ENCODE measurements at regions not wholly inside any gene's neighbourhood (a gene's known extent, or its start where the extent isn't known, plus 50 kb on each side); places are given as distances from the start of the nearest gene placed in this dataset.

GRCh38 chr9:93859431-93860215 is 95.5 kb downstream of the BARX1 start:
- H3K4me3 Mint-ChIP-seq = no peak overlapping the region
- H3K27ac Mint-ChIP-seq = no peak overlapping the region
- no peak overlapping the region for H3K4me3 ChIP-seq (ENCODE audit: control extremely low read depth in 1 of 5, extremely low read depth in 1 of 5, insufficient read depth in 1 of 5, low read depth in 2 of 5, low read length in 4 of 5)
- CTCF ChIA-PET = no interaction called here
- H3K4me1 Mint-ChIP-seq = no peaks in the 10 kb centered on the region
- no peak overlapping the region for H3K9ac ChIP-seq (ENCODE audit: low read length)
- H3K79me2 ChIP-seq (ENCODE audit: control insufficient read depth, insufficient read depth, low read length) = no peaks in the 10 kb centered on the region
- POLR2A ChIA-PET = no interaction called here
- peaks cover 0 to 30% (median 9%) of the 10 kb centered on the region in 4 experiments for H3K27me3 ChIP-seq (replicated peaks in 1 of 4; ENCODE audit: control extremely low read depth in 1 of 4, control insufficient read depth in 3 of 4, insufficient read depth in 4 of 4, low read length in 3 of 4)
- H3K9me3 Mint-ChIP-seq (ENCODE audit: insufficient read depth) = peaks cover 7% of the 10 kb centered on the region
- H3K27ac ChIP-seq (ENCODE audit: low read length in 2 of 2) = no peak overlapping the region
- TF ChIP-seq CTCF (IDR thresholded peaks at IDR 0.05) (no peak), EZH2 (IDR thresholded peaks at IDR 0.05; ENCODE audit: borderline replicate concordance, insufficient read depth, low read depth, low read length, poor library complexity, severe bottlenecking) (no peak)
- peaks cover 0 to 20% (median 0%) of the 10 kb centered on the region in 3 donors for H3K9me3 ChIP-seq (ENCODE audit: control extremely low read depth in 1 of 3, control insufficient read depth in 2 of 3, insufficient read depth in 1 of 3, low read length in 2 of 3)
- no peak for ATAC-seq (ENCODE audit: low read depth)
- intact Hi-C loops (cut with micrococcal nuclease) = no loop called here
- no peak overlapping the region for H3K4me2 ChIP-seq (replicated peaks; ENCODE audit: low read depth, low read length, poor library complexity, severe bottlenecking)
- no peak overlapping the region for H2AFZ ChIP-seq (ENCODE audit: insufficient read depth, low read depth, low read length, poor library complexity, severe bottlenecking)
- H4K20me1 ChIP-seq (ENCODE audit: control insufficient read depth, insufficient read depth, low read length, poor library complexity, severe bottlenecking) = no peaks in the 10 kb centered on the region
- H3K27me3 Mint-ChIP-seq = peaks cover 58% of the 10 kb centered on the region
- H3K36me3 ChIP-seq (replicated peaks in 1 of 2; ENCODE audit: control extremely low read depth in 1 of 2, control insufficient read depth in 1 of 2, extremely low read depth in 1 of 2, insufficient read depth in 2 of 2, low read length in 1 of 2) = no peaks in the 10 kb centered on the region
- 88% methylated on average over 6 of the region's 10 CpGs for WGBS (ENCODE audit: insufficient coverage)
- no peaks in the 10 kb centered on the region for H3K4me1 ChIP-seq (ENCODE audit: control insufficient read depth in 2 of 2, insufficient read depth in 2 of 2, low read length in 2 of 2)
- DNase-seq = no peak

GRCh38 chr9:93857528-93857927 is 97.6 kb downstream of the BARX1 start:
- H3K4me3 Mint-ChIP-seq = no peak overlapping the region
- H3K27me3 Mint-ChIP-seq = peaks cover 64% of the 10 kb centered on the region
- intact Hi-C loops (cut with micrococcal nuclease) = no loop called here
- Histone ChIP-seq H3K79me2 (ENCODE audit: control insufficient read depth, insufficient read depth, low read length) (no peaks in the 10 kb centered on the region), H2AFZ (ENCODE audit: insufficient read depth, low read depth, low read length, poor library complexity, severe bottlenecking) (no peak overlapping the region), H3K9me3 (ENCODE audit: control extremely low read depth in 1 of 3, control insufficient read depth in 2 of 3, insufficient read depth in 1 of 3, low read length in 2 of 3) (peaks cover 0 to 16% (median 0%) of the 10 kb centered on the region in 3 donors), H3K36me3 (replicated peaks in 1 of 2; ENCODE audit: control extremely low read depth in 1 of 2, control insufficient read depth in 1 of 2, extremely low read depth in 1 of 2, insufficient read depth in 2 of 2, low read length in 1 of 2) (no peaks in the 10 kb centered on the region), H3K4me2 (replicated peaks; ENCODE audit: low read depth, low read length, poor library complexity, severe bottlenecking) (no peak overlapping the region), H3K27ac (ENCODE audit: low read length in 2 of 2) (no peak overlapping the region), H4K20me1 (ENCODE audit: control insufficient read depth, insufficient read depth, low read length, poor library complexity, severe bottlenecking) (no peaks in the 10 kb centered on the region), H3K4me3 (ENCODE audit: control extremely low read depth in 1 of 5, extremely low read depth in 1 of 5, insufficient read depth in 1 of 5, low read depth in 2 of 5, low read length in 4 of 5) (no peak overlapping the region), H3K4me1 (ENCODE audit: control insufficient read depth in 2 of 2, insufficient read depth in 2 of 2, low read length in 2 of 2) (no peaks in the 10 kb centered on the region), H3K27me3 (replicated peaks in 1 of 4; ENCODE audit: control extremely low read depth in 1 of 4, control insufficient read depth in 3 of 4, insufficient read depth in 4 of 4, low read length in 3 of 4) (peaks cover 0 to 30% (median 9%) of the 10 kb centered on the region in 4 experiments), H3K9ac (ENCODE audit: low read length) (no peak overlapping the region)
- ATAC-seq (ENCODE audit: low read depth) = no peak
- H3K4me1 Mint-ChIP-seq = no peaks in the 10 kb centered on the region
- no peak overlapping the region for H3K27ac Mint-ChIP-seq
- ChIA-PET CTCF (no interaction called here), POLR2A (no interaction called here)
- DNase-seq = no peak
- H3K9me3 Mint-ChIP-seq (ENCODE audit: insufficient read depth) = peaks cover 6% of the 10 kb centered on the region
- TF ChIP-seq EZH2 (IDR thresholded peaks at IDR 0.05; ENCODE audit: borderline replicate concordance, insufficient read depth, low read depth, low read length, poor library complexity, severe bottlenecking) (no peak), CTCF (IDR thresholded peaks at IDR 0.05) (no peak)

All from B cell (primary cell).